CD4-positive, alpha-beta T cell treated with Interleukin-15 for 1 hour (primary cell): ENCODE measurements at regions not wholly inside any gene's neighbourhood (a gene's known extent, or its start where the extent isn't known, plus 50 kb on each side); places are given as distances from the start of the nearest gene placed in this dataset.
A peak's percentile ranks its signal among the peaks of the same experiment; 100 is the strongest.

Source experiments
- DNase-seq: peaks from one replicate; pipeline ENCODE4 v3.0.0-alpha.2; 2020

DNA sequence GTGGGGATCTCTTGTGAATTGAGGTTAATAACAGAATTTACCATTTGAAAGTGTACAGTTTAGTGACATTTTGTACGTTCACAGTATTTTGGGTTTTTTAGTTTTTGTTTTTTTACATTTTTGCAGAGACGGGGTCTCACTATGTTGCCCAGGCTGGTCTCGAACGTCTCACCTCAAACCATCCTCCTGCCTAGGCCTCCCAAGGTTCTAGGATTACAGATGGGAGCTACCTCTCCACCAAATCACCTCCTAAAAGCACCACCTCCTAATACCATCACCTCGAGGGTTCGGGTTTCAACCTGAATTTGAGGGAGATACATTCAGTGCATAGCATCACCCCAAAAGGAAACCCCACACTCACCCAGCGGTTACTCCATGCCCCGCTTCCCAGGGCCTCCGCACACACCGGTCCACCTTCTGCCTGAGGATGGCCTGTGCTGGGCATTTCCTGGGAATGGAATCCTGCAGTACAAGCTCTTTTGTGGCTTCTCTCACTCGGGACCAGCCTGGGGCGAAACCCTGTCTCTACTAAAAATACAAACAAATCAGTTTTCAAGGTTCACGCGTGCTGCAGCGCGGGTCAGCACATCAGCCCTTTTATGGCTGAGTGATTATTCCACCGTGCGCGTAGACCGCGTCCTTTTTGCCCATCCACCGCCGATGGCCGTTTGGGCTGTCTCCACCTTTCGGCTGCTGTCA is 182.7 kb upstream of the CIBAR2 start:
- DNase-seq = no peak

DNA sequence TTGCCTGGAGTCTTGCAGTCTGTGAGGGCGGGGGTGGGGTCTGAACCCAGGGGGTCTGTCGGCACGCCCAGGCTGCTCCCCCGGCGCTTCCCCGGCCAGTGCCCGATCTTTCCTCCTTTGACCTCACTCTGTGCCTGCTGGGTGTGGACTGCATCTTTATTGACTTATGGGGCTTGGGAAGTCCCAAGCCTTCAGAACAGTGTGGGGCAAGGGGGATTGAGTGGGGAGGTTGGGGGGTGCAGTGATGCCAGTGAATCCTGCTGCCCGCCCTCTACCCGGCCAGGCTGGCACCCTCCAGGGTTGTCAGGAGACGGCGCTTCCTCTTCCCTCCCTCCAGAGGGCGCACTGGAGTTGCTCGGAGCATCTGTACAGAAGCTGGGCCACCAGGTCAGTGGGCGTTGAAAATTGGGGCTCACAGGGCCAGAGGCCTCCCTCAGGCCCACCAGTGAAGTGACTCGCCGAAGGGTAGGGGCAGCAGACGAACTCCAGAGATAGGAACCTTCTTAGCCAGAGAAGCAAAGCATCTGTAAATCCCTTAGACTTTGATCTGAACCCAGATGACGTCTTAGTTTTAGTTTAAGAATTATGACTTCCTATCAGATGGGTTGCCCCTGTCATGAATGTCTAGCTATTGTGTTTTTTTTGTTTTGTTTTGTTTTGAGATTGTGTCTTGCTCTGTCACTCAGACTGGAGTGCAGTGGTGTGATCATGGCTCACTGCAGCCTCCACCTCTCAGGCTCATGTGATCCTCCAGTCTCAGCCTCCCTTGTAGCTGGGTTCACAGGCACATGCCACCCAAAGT is 184.8 kb upstream of the CIBAR2 start:
- DNase-seq = peak; percentile 45

DNA sequence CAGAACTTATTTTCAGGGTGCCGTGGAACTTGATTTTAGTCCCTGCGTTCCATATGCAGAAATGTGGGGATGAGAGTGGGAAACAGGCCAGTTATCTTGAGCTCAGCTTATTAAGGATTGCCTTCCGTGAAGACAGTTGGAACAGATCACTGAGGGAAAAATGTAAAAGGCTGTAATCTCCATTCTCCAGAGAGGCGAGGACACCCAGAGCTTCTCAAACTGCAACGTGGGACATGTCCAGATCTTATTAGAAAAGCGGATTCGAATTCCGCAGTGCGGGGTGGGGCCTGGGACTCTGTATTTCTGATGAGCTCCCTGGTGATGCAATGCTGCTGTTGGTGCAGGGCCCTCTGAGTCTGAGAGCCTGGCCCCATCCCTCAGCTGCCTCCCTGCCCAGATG is 185.6 kb upstream of the CIBAR2 start:
- DNase-seq = no peak

DNA sequence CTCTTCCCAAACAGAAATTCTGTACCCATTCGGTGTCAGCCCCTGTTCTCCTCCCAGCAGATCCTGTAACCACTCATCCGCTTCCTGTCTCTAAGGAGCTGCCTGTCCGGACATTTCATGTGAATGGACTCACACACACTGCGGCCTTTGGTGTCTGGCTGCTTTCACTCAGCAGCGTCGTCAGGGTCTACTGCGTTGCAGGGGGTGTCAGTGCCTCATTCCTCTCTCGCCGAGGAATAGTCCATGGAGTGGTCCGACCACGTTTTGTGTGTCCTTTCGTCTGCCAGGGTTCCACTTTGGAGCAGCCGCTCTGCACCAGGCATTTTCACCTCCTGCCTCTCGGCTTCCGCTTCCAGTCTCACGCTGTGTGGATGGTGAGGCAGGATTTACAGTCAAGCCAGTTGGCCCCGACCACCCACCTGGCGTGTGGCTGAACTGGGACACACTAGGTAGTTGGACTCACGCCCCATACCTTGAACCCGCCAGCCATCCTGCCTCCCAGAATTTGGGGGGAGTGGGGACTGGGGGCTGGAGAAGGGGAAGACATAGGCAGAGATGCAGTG is 188.2 kb upstream of the CIBAR2 start:
- DNase-seq = no peak

DNA sequence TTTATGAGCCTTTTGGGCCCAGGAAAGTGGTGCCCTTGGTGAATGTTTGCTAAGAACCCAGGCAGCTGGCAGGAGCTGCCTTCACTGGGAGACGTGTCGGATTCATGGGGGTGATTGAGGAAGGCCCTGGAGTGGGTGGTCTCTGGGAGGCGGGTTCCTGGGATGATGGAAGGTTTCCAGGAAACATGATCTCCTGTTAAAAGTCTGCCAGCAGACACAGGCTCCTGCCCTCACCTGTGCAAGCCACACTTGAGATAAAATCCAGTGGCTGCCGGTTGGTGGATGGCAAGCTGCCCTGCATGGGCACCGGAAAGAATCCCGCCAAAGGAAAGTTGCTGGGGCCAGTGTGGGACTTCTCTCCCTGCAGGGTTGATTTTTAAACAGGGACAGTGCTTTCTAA is 189.0 kb upstream of the CIBAR2 start:
- no peak for DNase-seq

DNA sequence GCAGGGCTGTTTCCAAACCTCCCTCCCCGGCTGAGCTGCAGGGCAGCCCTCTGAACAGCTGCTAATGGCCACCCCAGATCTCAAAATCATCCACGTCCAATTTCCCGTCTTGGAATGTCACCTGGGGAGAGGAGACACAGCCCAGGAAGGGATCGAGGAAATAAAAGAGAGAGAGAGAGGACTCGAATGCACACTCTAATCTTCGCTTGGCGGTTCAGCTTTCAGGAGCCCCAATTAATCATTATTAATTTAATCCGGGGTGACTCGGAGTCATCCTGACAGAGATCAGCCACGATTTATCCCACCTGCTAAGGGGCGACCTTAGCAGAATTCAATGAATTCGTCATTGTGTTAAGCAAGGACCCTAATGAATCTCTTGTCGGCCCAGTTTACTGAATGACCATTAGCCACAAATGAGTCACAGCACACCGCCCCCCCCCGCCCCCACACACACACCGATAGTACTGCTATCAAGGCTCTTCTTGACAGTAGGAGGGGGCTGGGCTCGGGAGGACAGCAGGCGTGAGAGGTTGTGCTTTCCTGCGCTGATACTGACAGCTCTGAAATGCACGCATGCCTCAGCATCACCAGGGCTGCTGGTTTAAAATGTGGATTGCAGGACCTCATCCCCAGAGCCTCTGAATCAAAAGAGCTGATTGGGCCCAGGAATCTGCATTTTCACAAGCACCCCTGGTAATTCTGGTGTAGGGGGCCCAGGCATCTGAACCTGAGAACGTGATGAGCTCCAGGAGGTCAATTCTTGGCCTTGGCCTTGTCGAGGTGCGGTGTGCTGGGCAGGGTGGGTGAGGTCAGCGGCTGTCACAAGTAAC is 190.0 kb upstream of the CIBAR2 start:
- DNase-seq = no peak

DNA sequence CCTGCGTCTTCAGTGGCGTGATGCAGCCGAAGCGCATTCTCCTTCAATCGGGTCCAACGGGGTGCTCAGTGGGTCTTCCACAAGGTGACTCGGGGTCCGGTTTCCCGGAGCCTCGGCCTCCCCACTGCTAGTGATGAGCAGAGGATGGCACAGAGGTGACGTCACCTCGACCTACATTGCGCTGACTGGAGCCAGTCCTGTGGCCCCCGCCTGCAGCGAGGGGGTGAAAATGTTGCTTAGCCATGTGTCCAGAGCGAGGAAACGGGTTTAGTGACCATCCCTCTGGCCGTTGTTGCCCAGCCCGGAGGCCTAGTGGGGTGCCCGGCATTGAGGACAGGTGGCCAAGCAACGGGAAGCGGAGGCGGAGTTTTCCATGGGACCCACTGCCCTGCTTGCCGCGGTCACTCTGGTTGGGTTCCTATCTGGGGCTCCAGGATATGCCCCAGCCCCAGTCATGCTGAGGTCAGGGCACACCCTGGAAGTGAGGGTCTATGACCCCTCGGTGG is 190.6 kb upstream of the CIBAR2 start:
- no peak for DNase-seq

DNA sequence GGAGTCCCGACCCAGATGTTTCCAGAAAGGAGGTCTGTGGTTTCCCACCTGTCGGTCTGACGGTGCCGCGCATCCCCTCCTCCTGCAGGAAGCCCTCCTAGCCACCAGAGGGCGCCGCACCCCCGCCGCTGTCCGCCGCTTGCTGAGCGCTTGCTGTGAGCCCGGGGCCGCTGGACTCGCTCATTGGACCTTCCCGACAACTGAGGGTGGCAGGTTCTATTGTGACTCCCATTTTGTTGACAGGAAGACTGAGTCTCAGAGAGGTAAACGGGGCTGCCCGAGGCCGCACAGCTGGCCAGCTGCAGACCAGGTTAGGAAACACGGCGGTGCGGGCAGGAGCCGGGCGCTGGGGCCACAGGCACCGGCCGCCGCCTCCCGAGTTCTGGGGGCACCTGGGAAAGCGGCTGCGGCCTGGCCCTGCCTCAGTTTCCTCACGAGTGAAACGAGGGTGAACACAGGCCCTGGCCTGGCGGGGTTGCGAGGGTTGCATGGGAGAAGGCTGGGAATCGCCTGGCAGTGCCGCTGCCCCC is 191.1 kb upstream of the CIBAR2 start:
- peak; percentile 75 for DNase-seq

GRCh38 chr16:85304337-85304736 is 192.1 kb upstream of the CIBAR2 start:
- DNase-seq = no peak

GRCh38 chr16:85306071-85306792 is 194.0 kb upstream of the CIBAR2 start:
- peak; percentile 86 for DNase-seq

GRCh38 chr16:85306793-85307551 is 194.7 kb upstream of the CIBAR2 start:
- DNase-seq = no peak

- no peak for DNase-seq
Observed at GRCh38 chr16:85307552-85308364, 195.5 kb upstream of the CIBAR2 start.

GRCh38 chr16:85308611-85309540 is 196.6 kb upstream of the CIBAR2 start:
- DNase-seq = no peak

DNA sequence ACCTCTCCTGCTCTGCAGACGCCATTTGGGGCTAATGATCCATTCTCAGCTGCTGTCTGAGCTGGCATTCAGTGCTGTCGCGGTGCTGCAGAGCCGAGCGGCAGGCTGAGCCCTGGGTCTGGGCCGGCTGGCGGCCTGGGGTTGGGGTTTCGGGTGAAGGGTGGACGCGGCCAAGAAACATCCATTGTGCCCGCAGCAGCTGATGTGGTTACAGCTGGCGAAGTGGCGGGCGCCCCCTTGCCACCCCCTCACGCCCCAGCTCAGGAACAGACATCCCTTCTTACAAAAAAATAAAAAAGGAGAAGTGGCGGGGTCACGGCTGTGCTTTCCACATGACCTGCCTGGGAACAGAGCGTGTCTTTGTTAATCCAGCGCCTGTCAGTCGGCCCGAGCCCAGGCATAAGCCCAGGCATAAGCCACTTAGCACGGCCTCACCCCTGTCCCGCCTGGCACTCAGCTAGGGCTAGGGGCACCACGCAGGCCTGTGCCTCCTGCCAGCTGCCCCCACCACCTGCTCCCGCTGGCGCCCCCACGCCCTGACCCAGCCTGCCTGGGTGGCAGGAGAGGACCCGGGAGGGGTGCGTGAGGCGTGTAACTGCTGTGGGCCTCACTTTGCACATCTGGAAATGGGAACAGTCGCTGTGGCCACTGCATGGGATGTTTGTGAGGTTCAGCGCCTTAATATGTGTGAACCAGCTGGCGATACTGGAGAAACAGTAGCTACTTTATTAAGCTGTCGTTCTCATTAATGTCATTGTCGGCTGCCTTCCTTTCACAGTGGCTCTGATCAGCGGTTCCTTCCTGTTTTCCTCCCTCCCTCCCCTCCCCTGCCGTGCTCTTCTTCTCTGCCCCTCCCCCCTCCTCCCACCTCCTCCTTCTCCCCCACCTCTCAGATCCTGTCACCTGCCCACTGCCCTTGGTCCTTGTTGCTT is 197.7 kb upstream of the CIBAR2 start:
- peak; percentile 62 for DNase-seq

- no peak for DNase-seq
Observed at GRCh38 chr16:85310868-85311585, 198.8 kb upstream of the CIBAR2 start.

DNA sequence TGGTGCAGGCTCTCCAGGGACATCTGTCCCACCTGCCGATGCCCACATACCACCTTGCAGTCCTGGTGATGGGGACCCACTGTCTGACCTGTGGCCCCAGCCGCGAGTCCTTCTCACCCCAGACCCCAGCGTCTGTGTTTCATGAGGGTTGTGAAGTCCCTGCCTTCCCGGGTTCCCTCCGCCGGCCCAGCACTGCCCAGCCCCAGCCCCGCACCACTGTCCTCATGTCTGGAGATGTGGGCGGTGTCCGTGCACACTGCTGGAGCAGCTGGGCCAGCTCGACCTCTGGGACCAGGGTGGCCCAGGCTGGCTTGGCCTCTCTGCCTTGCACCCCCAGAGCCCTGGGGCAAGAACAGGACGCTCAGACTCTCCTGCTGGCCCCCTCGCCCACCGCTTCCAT is 199.5 kb upstream of the CIBAR2 start:
- DNase-seq = no peak

GRCh38 chr16:85312174-85312573 is 199.9 kb upstream of the CIBAR2 start:
- no peak for DNase-seq
